ENCODE measurements at regions not wholly inside any gene's neighbourhood (a gene's known extent, or its start where the extent isn't known, plus 50 kb on each side); places are given as distances from the start of the nearest gene placed in this dataset.

GRCh38 chr9:118129541-118129940, 425.3 kb downstream of the TLR4 start:
- TF ChIP-seq CTCF (IDR thresholded peaks at IDR 0.05; ENCODE audit: insufficient read depth, low read depth, low read length) (no peak), EZH2 (IDR thresholded peaks at IDR 0.05; ENCODE audit: insufficient read depth, low read length) (no peak)

Measured in astrocyte (in vitro differentiated cells and primary cell).